ENCODE measurements at regions not wholly inside any gene's neighbourhood (a gene's known extent, or its start where the extent isn't known, plus 50 kb on each side); places are given as distances from the start of the nearest gene placed in this dataset.

GRCh38 chr22:49284056-49284784 is 543.5 kb downstream of the BRD1 start:
- Histone ChIP-seq H3K36me3 (ENCODE audit: control insufficient read depth, low read length) (no peaks in the 10 kb centered on the region), H3F3A (ENCODE audit: control insufficient read depth, insufficient read depth) (no peaks in the 10 kb centered on the region), H4K20me1 (ENCODE audit: control insufficient read depth, insufficient read depth, low read depth, low read length) (no peaks in the 10 kb centered on the region), H3K4me1 (ENCODE audit: control insufficient read depth, low read length) (no peaks in the 10 kb centered on the region), H3K27me3 (ENCODE audit: control insufficient read depth, low read length) (0 out of 2 replicates have a peak, but pooled peaks cover 6% of the 10 kb centered on the region), H3K9me2 (replicated peaks; ENCODE audit: control insufficient read depth, low read length) (no peaks in the 10 kb centered on the region), H3K79me2 (ENCODE audit: control insufficient read depth, low read length) (no peaks in the 10 kb centered on the region), H3K27ac (ENCODE audit: low read depth, low read length) (no peak overlapping the region), H3K4me3 (ENCODE audit: low read length) (no peak overlapping the region), H3K4me2 (ENCODE audit: low read length) (no peak overlapping the region), H3K9me3 (ENCODE audit: control insufficient read depth, insufficient read depth, low read length) (no peaks in the 10 kb centered on the region)
- TF ChIP-seq EZH2phosphoT487 (IDR thresholded peaks at IDR 0.05; ENCODE audit: borderline replicate concordance, low read length) (no peak), CTCF (IDR thresholded peaks at IDR 0.05; ENCODE audit: low read depth, low read length, poor library complexity, severe bottlenecking) (no peak)

GRCh38 chr22:49282596-49282995 is 545.1 kb downstream of the BRD1 start:
- Histone ChIP-seq H3F3A (ENCODE audit: control insufficient read depth, insufficient read depth) (no peaks in the 10 kb centered on the region), H3K9me2 (replicated peaks; ENCODE audit: control insufficient read depth, low read length) (no peaks in the 10 kb centered on the region), H3K36me3 (ENCODE audit: control insufficient read depth, low read length) (no peaks in the 10 kb centered on the region), H3K9me3 (ENCODE audit: control insufficient read depth, insufficient read depth, low read length) (no peaks in the 10 kb centered on the region), H3K27me3 (ENCODE audit: control insufficient read depth, low read length) (0 out of 2 replicates have a peak, but pooled peaks cover 6% of the 10 kb centered on the region), H3K4me3 (ENCODE audit: low read length) (no peak overlapping the region), H3K4me1 (ENCODE audit: control insufficient read depth, low read length) (no peaks in the 10 kb centered on the region), H3K79me2 (ENCODE audit: control insufficient read depth, low read length) (no peaks in the 10 kb centered on the region), H3K4me2 (ENCODE audit: low read length) (no peak overlapping the region), H3K27ac (ENCODE audit: low read depth, low read length) (no peak overlapping the region), H4K20me1 (ENCODE audit: control insufficient read depth, insufficient read depth, low read depth, low read length) (no peaks in the 10 kb centered on the region)
- no peak for TF ChIP-seq CTCF (IDR thresholded peaks at IDR 0.05; ENCODE audit: low read depth, low read length, poor library complexity, severe bottlenecking)

GRCh38 chr22:49281467-49282340 is 546.0 kb downstream of the BRD1 start:
- H3F3A ChIP-seq (ENCODE audit: control insufficient read depth, insufficient read depth), result no peaks in the 10 kb centered on the region
- H3K9me3 ChIP-seq (ENCODE audit: control insufficient read depth, insufficient read depth, low read length), result no peaks in the 10 kb centered on the region
- H3K4me3 ChIP-seq (ENCODE audit: low read length), result no peak overlapping the region
- no peaks in the 10 kb centered on the region for H3K36me3 ChIP-seq (ENCODE audit: control insufficient read depth, low read length)
- 0 out of 2 replicates have a peak, but pooled peaks cover 6% of the 10 kb centered on the region for H3K27me3 ChIP-seq (ENCODE audit: control insufficient read depth, low read length)
- no peaks in the 10 kb centered on the region for H4K20me1 ChIP-seq (ENCODE audit: control insufficient read depth, insufficient read depth, low read depth, low read length)
- H3K4me2 ChIP-seq (ENCODE audit: low read length), result no peak overlapping the region
- no peaks in the 10 kb centered on the region for H3K4me1 ChIP-seq (ENCODE audit: control insufficient read depth, low read length)
- no peaks in the 10 kb centered on the region for H3K9me2 ChIP-seq (replicated peaks; ENCODE audit: control insufficient read depth, low read length)
- no peak overlapping the region for H3K27ac ChIP-seq (ENCODE audit: low read depth, low read length)
- no peaks in the 10 kb centered on the region for H3K79me2 ChIP-seq (ENCODE audit: control insufficient read depth, low read length)
- TF ChIP-seq CTCF (IDR thresholded peaks at IDR 0.05; ENCODE audit: low read depth, low read length, poor library complexity, severe bottlenecking) (no peak), EZH2phosphoT487 (IDR thresholded peaks at IDR 0.05; ENCODE audit: borderline replicate concordance, low read length) (no peak)
